Psoas muscle (tissue), 7 donors: ENCODE measurements at regions not wholly inside any gene's neighbourhood (a gene's known extent, or its start where the extent isn't known, plus 50 kb on each side); places are given as distances from the start of the nearest gene placed in this dataset.

Source experiments
- ATAC-seq, 4 donors: fragments of 200-7000 bp; cut with Tn5 transposase; one replicate each; pipeline ENCODE4 v1.9.1; 2020; ENCODE audit warnings: moderate library complexity in 3 of 4, mild to moderate bottlenecking in 2 of 4
- DNase-seq, 2 donors: peaks; one replicate each; pipeline ENCODE4 v3.0.0-alpha.2; 2020
- H3K27ac ChIP-seq: fragments of 200-600 bp; one replicate; pipeline ENCODE4 v1.8.0; 2022
- H3K27me3 ChIP-seq, 3 donors: fragments of 200-600 bp in 1 of 3; one replicate each; pipeline versions ENCODE4 v1.6.1 to v1.8.0; 2013 to 2022; ENCODE audit warnings: low read length in 2 of 3, mild to moderate bottlenecking in 2 of 3, moderate library complexity in 1 of 3; ENCODE audit not compliant: insufficient read depth in 3 of 3
- H3K36me3 ChIP-seq, 2 donors: fragments of 200-600 bp in 1 of 2; one replicate each; pipeline versions ENCODE4 v1.6.1 to v1.8.0; 2013 to 2022; ENCODE audit warnings: low read depth in 1 of 2, mild to moderate bottlenecking in 1 of 2, moderate library complexity in 1 of 2; ENCODE audit not compliant: insufficient read depth in 1 of 2
- H3K4me1 ChIP-seq: fragments of 200-600 bp; one replicate; pipeline ENCODE4 v1.8.0; 2022
- H3K4me3 ChIP-seq: fragments of 200-600 bp; one replicate; pipeline ENCODE4 v1.8.0; 2022; ENCODE audit warnings: mild to moderate bottlenecking
- H3K9me3 ChIP-seq: fragments of 200-600 bp; one replicate; pipeline ENCODE4 v1.8.0; 2022
- WGBS, 3 donors: extraction: QIAGEN DNeasy Blood & Tissue Kit; methylation state at CpG; one replicate each; pipeline versions ENCODE4 v1.1.6 to v1.1.7; 2013; 5-methylcytosine and 5-hydroxymethylcytosine counted together
- intact Hi-C, 2 donors: fragments of 100-400 bp; cut with DNase I; formaldehyde crosslinking; loops; one replicate each; pipeline versions ENCODE4 v1.11.0 to v1.14.2; 2022
- TF ChIP-seq, protein P1 (sequence below): fragments of 200-600 bp; IDR thresholded peaks from one replicate; pipeline ENCODE4 v1.8.0; 2022; ENCODE audit warnings: antibody characterized with exemption
- donor health status: healthy with polysubstance abuse.
- donor health status: DM: no; HTN: no; CAD: no; lungs with moderate emphysema.
- donor health status: Bipolar disorder and iron deficiency.
- donor health status: healthy.
- donor health status: DM: yes; HTN: yes; CAD: no.
- donor health status: DM: no; HTN: no; CAD: no.
- donor health status: DM: yes; HTN: yes; CAD: no.

DNA sequence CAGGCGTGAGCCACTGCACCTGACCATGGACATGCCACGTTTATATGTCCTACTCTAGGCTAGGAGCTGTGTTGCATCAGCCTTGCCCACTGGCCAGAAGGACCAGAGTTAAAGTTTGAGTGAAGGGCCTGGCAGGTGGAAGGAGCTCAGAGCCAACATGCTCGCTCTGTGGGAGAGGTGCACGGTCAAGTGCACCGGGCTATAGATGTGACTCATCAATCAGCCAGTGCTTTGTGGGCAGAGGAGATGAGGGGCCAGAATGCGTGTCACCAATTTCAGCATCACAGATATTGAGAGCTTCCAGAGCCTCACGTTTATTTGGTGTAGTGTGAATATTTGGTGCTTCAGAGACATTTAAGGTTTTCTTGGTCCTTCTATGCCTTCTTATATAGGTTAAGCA lies 137.3 kb upstream of the KBTBD8 start:
- Histone ChIP-seq H3K4me3 (no peak overlapping the region), H3K27me3 (no peaks in the 10 kb centered on the region), H3K36me3 (no peaks in the 10 kb centered on the region), H3K9me3 (no peaks in the 10 kb centered on the region), H3K4me1 (no peaks in the 10 kb centered on the region), H3K27ac (no peak overlapping the region)
- DNase-seq (no peak), ATAC-seq (no peak)
- 76 to 89% (median 83%) methylated on average over 7 of the region's 7 CpGs for WGBS, 3 donors
- TF ChIP-seq, protein P1, sequence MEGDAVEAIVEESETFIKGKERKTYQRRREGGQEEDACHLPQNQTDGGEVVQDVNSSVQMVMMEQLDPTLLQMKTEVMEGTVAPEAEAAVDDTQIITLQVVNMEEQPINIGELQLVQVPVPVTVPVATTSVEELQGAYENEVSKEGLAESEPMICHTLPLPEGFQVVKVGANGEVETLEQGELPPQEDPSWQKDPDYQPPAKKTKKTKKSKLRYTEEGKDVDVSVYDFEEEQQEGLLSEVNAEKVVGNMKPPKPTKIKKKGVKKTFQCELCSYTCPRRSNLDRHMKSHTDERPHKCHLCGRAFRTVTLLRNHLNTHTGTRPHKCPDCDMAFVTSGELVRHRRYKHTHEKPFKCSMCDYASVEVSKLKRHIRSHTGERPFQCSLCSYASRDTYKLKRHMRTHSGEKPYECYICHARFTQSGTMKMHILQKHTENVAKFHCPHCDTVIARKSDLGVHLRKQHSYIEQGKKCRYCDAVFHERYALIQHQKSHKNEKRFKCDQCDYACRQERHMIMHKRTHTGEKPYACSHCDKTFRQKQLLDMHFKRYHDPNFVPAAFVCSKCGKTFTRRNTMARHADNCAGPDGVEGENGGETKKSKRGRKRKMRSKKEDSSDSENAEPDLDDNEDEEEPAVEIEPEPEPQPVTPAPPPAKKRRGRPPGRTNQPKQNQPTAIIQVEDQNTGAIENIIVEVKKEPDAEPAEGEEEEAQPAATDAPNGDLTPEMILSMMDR = no peak
- intact Hi-C loops = no loop called here

- 76 to 83% (median 77%) methylated on average over 10 of the region's 10 CpGs for WGBS, 3 donors
- H3K9me3 ChIP-seq = no peaks in the 10 kb centered on the region
- no peaks in the 10 kb centered on the region for H3K4me1 ChIP-seq
- no peaks in the 10 kb centered on the region for H3K27me3 ChIP-seq
- H3K27ac ChIP-seq = no peak overlapping the region
- ATAC-seq = no peak
- TF ChIP-seq, protein P1 = no peak
- H3K4me3 ChIP-seq = no peak overlapping the region
- DNase-seq = no peak
- intact Hi-C loops = no loop called here
- no peaks in the 10 kb centered on the region for H3K36me3 ChIP-seq
Measured at GRCh38 chr3:66863205-66864111, 134.6 kb upstream of the KBTBD8 start.

GRCh38 chr3:66884659-66885058 lies 113.4 kb upstream of the KBTBD8 start:
- no peaks in the 10 kb centered on the region for H3K27me3 ChIP-seq
- ATAC-seq (no peak), DNase-seq (no peak)
- no peaks in the 10 kb centered on the region for H3K9me3 ChIP-seq
- intact Hi-C loops = no loop called here
- H3K4me1 ChIP-seq = no peaks in the 10 kb centered on the region
- no peaks in the 10 kb centered on the region for H3K36me3 ChIP-seq
- H3K27ac ChIP-seq = no peak overlapping the region
- H3K4me3 ChIP-seq = no peak overlapping the region
- TF ChIP-seq, protein P1 = no peak
- 79 to 91% (median 88%) methylated on average over 2 of the region's 2 CpGs for WGBS, 3 donors

DNA sequence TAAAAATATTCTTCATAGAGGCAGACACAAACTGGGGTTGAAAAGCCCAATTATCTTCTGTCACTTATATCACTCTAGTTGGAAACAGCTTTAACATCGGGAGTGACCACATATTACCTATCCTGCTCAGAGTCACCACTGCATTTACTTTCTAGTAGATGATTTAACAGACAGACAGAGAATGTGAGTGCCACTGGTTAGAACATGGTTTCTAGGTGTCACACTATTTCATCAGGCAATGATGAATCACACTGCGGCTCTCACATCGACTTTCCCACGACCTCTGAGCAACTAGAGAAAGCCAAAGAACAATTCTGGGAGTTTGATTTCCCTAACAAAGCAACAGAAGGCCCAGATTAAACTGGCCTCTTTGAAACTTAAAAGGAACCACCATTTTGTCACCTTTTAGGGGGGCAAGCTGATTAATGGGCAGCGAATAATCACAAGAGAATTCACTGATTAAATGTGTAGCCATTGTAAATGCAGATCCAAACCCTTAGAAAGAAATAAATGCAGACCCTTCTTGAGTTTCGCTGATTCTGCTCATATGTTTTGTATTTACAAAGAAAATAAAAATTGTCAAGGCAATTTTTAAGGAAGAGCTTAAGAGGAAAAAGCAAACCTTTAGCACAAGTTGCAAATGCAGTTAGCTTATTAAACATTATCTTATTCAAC lies 112.6 kb upstream of the KBTBD8 start:
- H3K9me3 ChIP-seq = no peaks in the 10 kb centered on the region
- intact Hi-C loops = no loop called here
- DNase-seq (no peak), ATAC-seq (no peak)
- WGBS, 3 donors = 60 to 69% (median 61%) methylated on average over 6 of the region's 6 CpGs
- no peaks in the 10 kb centered on the region for H3K4me1 ChIP-seq
- TF ChIP-seq, protein P1 = no peak
- H3K36me3 ChIP-seq = no peaks in the 10 kb centered on the region
- H3K4me3 ChIP-seq = no peak overlapping the region
- H3K27ac ChIP-seq = no peak overlapping the region
- H3K27me3 ChIP-seq = no peaks in the 10 kb centered on the region
